GM23338 (cell line): ENCODE measurements at regions not wholly inside any gene's neighbourhood (a gene's known extent, or its start where the extent isn't known, plus 50 kb on each side); places are given as distances from the start of the nearest gene placed in this dataset.

Source experiments
- ATAC-seq: fragments of 200-7000 bp; cut with Tn5 transposase; 3 replicates; pipeline ENCODE4 v1.9.1; 2020
- DNase-seq: peaks from one replicate; pipeline ENCODE4 v3.0.0-alpha.2; 2015; ENCODE audit warnings: low spot score
- H2AFZ ChIP-seq: fragments of 200-600 bp; sonication (generic); 2 replicates; pipeline ENCODE4 v1.8.0; 2016; ENCODE audit warnings: antibody characterized with exemption, mild to moderate bottlenecking, moderate library complexity
- H3F3A ChIP-seq: fragments of 200-600 bp; sonication (generic); replicated peaks from 2 replicates; pipeline ENCODE4 v1.8.0; 2017; ENCODE audit warnings: antibody characterized with exemption, mixed run types, low read depth
- H3K27ac ChIP-seq: fragments of 200-600 bp; sonication (generic); 2 replicates; pipeline ENCODE4 v1.6.1; 2016; ENCODE audit warnings: low read depth
- H3K27me3 ChIP-seq: fragments of 200-600 bp; sonication (generic); 2 replicates; pipeline ENCODE4 v1.8.0; 2016; ENCODE audit warnings: mild to moderate bottlenecking, mixed run types, moderate library complexity; ENCODE audit not compliant: insufficient read depth
- H3K36me3 ChIP-seq: fragments of 200-600 bp; sonication (generic); 2 replicates; pipeline ENCODE4 v1.8.0; 2016; ENCODE audit warnings: mild to moderate bottlenecking; ENCODE audit not compliant: insufficient read depth
- H3K4me1 ChIP-seq: fragments of 200-600 bp; sonication (generic); 2 replicates; pipeline ENCODE4 v1.8.0; 2016; ENCODE audit warnings: mild to moderate bottlenecking, moderate library complexity; ENCODE audit not compliant: insufficient read depth
- H3K4me2 ChIP-seq: fragments of 200-600 bp; sonication (generic); 2 replicates; pipeline ENCODE4 v1.7.1; 2017; ENCODE audit warnings: mixed run types
- H3K4me3 ChIP-seq: fragments of 200-600 bp; sonication (generic); 2 replicates; pipeline ENCODE4 v1.6.1; 2016; ENCODE audit warnings: mixed run types
- H3K79me2 ChIP-seq: fragments of 200-600 bp; sonication (generic); replicated peaks from 2 replicates; pipeline ENCODE4 v1.8.0; 2017; ENCODE audit warnings: mild to moderate bottlenecking; ENCODE audit not compliant: insufficient read depth
- H3K9me2 ChIP-seq: fragments of 200-600 bp; sonication (generic); 2 replicates; pipeline ENCODE4 v1.8.0; 2017; ENCODE audit not compliant: insufficient read depth
- H4K20me1 ChIP-seq: fragments of 200-600 bp; sonication (generic); replicated peaks from 2 replicates; pipeline ENCODE4 v1.8.0; 2017; ENCODE audit warnings: mild to moderate bottlenecking; ENCODE audit not compliant: insufficient read depth
- H3K27ac Mint-ChIP-seq: 2 replicates; pipeline ENCODE4 v1.8.0; 2020; ENCODE audit warnings: inconsistent platforms, mild to moderate bottlenecking, moderate library complexity, mixed read lengths
- H3K27me3 Mint-ChIP-seq: 3 replicates; pipeline ENCODE4 v1.8.0; 2022; ENCODE audit warnings: low read depth, mild to moderate bottlenecking, moderate library complexity, mixed read lengths, inconsistent platforms; ENCODE audit not compliant: insufficient read depth, poor library complexity
- H3K36me3 Mint-ChIP-seq: 3 replicates; pipeline ENCODE4 v1.8.0; 2021; ENCODE audit warnings: low read depth, mild to moderate bottlenecking, inconsistent platforms, moderate library complexity, mixed read lengths
- H3K4me1 Mint-ChIP-seq: 3 replicates; pipeline ENCODE4 v1.8.0; 2020; ENCODE audit warnings: mild to moderate bottlenecking, inconsistent platforms, mixed read lengths
- H3K4me3 Mint-ChIP-seq: 3 replicates; pipeline ENCODE4 v1.8.0; 2021; ENCODE audit warnings: moderate library complexity, mild to moderate bottlenecking, inconsistent platforms, mixed read lengths
- H3K9me3 Mint-ChIP-seq: 3 replicates; pipeline ENCODE4 v1.8.0; 2020; ENCODE audit warnings: moderate library complexity, mild to moderate bottlenecking, inconsistent platforms, mixed read lengths
- CREB1 ChIP-seq: fragments of 250-450 bp; sonication (Bioruptor Pico); IDR thresholded peaks from 2 replicates; pipeline ENCODE4 v1.5.0; 2020; ENCODE audit warnings: low read depth, mild to moderate bottlenecking, moderate library complexity
- TF ChIP-seq, protein P1 (sequence below): fragments of 250-450 bp; sonication (Bioruptor Pico); IDR thresholded peaks from 2 replicates; pipeline ENCODE4 v1.5.0; 2020; ENCODE audit warnings: mild to moderate bottlenecking, moderate library complexity
- TF ChIP-seq, protein P2 (sequence below), 2 experiments: fragments of 200-600 bp in 1 of 2; sonication (generic) in 1 of 2; conservative IDR thresholded peaks; 2 replicates each; pipeline versions ENCODE4 v1.5.1 to v1.6.1; 2016 to 2017; ENCODE audit warnings: antibody characterized with exemption in 2 of 2, low read depth in 2 of 2, mild to moderate bottlenecking in 2 of 2, moderate library complexity in 1 of 2

DNA sequence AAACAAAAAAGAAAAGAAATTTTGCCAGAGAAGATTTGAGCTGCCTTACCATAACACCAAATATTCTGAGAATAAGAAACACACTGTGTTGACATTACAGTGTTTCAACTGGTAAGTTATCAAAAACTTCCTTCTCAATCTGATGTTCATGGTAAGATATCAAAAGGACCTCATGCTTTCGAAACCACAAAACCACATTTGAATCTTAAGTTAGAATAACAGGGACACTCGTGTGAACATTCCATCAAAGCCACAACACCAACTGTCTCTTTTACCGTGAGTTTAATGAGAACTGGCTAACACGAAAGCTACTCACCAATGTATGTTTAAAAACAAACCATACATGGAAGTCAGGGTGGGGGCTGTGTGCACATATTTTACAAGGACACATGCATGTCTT is 73.0 kb upstream of the OPRM1 start (continued):
- TF ChIP-seq, protein P1, sequence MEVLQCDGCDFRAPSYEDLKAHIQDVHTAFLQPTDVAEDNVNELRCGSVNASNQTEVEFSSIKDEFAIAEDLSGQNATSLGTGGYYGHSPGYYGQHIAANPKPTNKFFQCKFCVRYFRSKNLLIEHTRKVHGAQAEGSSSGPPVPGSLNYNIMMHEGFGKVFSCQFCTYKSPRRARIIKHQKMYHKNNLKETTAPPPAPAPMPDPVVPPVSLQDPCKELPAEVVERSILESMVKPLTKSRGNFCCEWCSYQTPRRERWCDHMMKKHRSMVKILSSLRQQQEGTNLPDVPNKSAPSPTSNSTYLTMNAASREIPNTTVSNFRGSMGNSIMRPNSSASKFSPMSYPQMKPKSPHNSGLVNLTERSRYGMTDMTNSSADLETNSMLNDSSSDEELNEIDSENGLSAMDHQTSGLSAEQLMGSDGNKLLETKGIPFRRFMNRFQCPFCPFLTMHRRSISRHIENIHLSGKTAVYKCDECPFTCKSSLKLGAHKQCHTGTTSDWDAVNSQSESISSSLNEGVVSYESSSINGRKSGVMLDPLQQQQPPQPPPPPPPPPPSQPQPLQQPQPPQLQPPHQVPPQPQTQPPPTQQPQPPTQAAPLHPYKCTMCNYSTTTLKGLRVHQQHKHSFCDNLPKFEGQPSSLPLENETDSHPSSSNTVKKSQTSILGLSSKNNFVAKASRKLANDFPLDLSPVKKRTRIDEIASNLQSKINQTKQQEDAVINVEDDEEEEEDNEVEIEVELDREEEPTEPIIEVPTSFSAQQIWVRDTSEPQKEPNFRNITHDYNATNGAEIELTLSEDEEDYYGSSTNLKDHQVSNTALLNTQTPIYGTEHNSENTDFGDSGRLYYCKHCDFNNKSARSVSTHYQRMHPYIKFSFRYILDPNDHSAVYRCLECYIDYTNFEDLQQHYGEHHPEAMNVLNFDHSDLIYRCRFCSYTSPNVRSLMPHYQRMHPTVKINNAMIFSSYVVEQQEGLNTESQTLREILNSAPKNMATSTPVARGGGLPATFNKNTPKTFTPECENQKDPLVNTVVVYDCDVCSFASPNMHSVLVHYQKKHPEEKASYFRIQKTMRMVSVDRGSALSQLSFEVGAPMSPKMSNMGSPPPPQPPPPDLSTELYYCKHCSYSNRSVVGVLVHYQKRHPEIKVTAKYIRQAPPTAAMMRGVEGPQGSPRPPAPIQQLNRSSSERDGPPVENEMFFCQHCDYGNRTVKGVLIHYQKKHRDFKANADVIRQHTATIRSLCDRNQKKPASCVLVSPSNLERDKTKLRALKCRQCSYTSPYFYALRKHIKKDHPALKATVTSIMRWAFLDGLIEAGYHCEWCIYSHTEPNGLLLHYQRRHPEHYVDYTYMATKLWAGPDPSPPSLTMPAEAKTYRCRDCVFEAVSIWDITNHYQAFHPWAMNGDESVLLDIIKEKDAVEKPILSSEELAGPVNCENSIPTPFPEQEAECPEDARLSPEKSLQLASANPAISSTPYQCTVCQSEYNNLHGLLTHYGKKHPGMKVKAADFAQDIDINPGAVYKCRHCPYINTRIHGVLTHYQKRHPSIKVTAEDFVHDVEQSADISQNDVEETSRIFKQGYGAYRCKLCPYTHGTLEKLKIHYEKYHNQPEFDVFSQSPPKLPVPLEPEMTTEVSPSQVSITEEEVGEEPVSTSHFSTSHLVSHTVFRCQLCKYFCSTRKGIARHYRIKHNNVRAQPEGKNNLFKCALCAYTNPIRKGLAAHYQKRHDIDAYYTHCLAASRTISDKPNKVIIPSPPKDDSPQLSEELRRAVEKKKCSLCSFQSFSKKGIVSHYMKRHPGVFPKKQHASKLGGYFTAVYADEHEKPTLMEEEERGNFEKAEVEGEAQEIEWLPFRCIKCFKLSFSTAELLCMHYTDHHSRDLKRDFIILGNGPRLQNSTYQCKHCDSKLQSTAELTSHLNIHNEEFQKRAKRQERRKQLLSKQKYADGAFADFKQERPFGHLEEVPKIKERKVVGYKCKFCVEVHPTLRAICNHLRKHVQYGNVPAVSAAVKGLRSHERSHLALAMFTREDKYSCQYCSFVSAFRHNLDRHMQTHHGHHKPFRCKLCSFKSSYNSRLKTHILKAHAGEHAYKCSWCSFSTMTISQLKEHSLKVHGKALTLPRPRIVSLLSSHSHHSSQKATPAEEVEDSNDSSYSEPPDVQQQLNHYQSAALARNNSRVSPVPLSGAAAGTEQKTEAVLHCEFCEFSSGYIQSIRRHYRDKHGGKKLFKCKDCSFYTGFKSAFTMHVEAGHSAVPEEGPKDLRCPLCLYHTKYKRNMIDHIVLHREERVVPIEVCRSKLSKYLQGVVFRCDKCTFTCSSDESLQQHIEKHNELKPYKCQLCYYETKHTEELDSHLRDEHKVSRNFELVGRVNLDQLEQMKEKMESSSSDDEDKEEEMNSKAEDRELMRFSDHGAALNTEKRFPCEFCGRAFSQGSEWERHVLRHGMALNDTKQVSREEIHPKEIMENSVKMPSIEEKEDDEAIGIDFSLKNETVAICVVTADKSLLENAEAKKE = no peak

DNA sequence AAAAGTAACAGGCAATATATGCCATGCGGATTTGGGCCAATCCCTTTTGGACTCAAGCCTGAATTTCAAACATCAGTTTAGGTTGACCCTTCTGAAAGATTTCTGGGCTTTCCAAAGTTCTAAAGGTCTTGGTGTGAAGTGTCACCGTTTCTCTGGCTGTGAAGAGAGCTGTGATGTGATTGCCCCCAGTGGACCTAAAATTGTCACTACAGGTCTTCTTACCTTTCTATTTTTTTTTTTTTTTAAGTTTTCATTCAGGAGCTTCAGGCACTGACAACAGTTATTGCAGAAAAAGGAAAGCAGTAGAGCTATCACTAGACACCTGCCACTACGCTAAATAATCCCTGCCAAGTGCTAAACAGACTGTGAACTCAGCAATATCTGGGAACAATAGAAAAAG is 75.7 kb upstream of the OPRM1 start:
- Histone ChIP-seq H2AFZ (no peak overlapping the region), H3K4me2 (no peak overlapping the region), H3K27me3 (no peaks in the 10 kb centered on the region), H3F3A (no peaks in the 10 kb centered on the region), H3K36me3 (no peaks in the 10 kb centered on the region), H4K20me1 (no peaks in the 10 kb centered on the region), H3K9me2 (peaks cover 1% of the 10 kb centered on the region; the same call in 1 of the 2 replicates), H3K4me1 (no peaks in the 10 kb centered on the region; the same call in 1 of the 2 replicates), H3K4me3 (no peak overlapping the region), H3K27ac (no peak overlapping the region), H3K79me2 (no peaks in the 10 kb centered on the region)
- DNase-seq = peak; percentile 36
- Mint-ChIP-seq H3K9me3 (peaks cover 8% of the 10 kb centered on the region; the same call in 2 of the 3 replicates), H3K36me3 (peaks cover 5% of the 10 kb centered on the region; the same call in 1 of the 3 replicates), H3K4me3 (no peak overlapping the region), H3K4me1 (peaks cover 10% of the 10 kb centered on the region), H3K27me3 (no peaks in the 10 kb centered on the region), H3K27ac (no peak overlapping the region)
- TF ChIP-seq, protein P2, sequence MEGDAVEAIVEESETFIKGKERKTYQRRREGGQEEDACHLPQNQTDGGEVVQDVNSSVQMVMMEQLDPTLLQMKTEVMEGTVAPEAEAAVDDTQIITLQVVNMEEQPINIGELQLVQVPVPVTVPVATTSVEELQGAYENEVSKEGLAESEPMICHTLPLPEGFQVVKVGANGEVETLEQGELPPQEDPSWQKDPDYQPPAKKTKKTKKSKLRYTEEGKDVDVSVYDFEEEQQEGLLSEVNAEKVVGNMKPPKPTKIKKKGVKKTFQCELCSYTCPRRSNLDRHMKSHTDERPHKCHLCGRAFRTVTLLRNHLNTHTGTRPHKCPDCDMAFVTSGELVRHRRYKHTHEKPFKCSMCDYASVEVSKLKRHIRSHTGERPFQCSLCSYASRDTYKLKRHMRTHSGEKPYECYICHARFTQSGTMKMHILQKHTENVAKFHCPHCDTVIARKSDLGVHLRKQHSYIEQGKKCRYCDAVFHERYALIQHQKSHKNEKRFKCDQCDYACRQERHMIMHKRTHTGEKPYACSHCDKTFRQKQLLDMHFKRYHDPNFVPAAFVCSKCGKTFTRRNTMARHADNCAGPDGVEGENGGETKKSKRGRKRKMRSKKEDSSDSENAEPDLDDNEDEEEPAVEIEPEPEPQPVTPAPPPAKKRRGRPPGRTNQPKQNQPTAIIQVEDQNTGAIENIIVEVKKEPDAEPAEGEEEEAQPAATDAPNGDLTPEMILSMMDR (conservative IDR thresholded peaks at IDR 0.05; ENCODE audit: low read depth in 2 of 2) = peak; percentile 29 to 37
- TF ChIP-seq CREB1 (CRISPR knock-in tag) = no peak
- ATAC-seq = no peak
